Tibial nerve (tissue), 4 donors: ENCODE measurements at regions not wholly inside any gene's neighbourhood (a gene's known extent, or its start where the extent isn't known, plus 50 kb on each side); places are given as distances from the start of the nearest gene placed in this dataset. TPM values are rescaled to one million over a fixed set of nuclear protein-coding genes. Genes with fewer than 3 reads are reported as not detected.

Source experiments
- DNase-seq, 2 donors: peaks; one replicate each; pipeline ENCODE4 v3.0.0-alpha.2; 2019; ENCODE audit warnings: low spot score in 2 of 2
- H3K27ac ChIP-seq, 4 donors: fragments of 200-600 bp; sonication (generic) in 3 of 4; one replicate each; pipeline ENCODE4 v1.5.1; 2017 to 2019; ENCODE audit warnings: mild to moderate bottlenecking in 1 of 4
- H3K27me3 ChIP-seq, 2 donors: fragments of 200-600 bp; sonication (generic) in 1 of 2; one replicate each; pipeline versions ENCODE4 v1.5.1 to v1.6.0; 2017 to 2019
- H3K36me3 ChIP-seq, 3 donors: fragments of 200-600 bp; sonication (generic); one replicate each; pipeline ENCODE4 v1.5.1; 2018 to 2019
- H3K4me1 ChIP-seq, 4 donors: fragments of 200-600 bp; sonication (generic) in 3 of 4; one replicate each; pipeline ENCODE4 v1.5.1; 2017 to 2019
- H3K4me3 ChIP-seq, 4 donors: fragments of 200-600 bp; sonication (generic) in 3 of 4; one replicate each; pipeline ENCODE4 v1.5.1; 2017 to 2019; ENCODE audit warnings: mild to moderate bottlenecking in 1 of 4, moderate library complexity in 1 of 4
- H3K9me3 ChIP-seq, 4 donors: fragments of 200-600 bp; sonication (generic) in 3 of 4; one replicate each; pipeline ENCODE4 v1.5.1; 2017 to 2019
- EP300 ChIP-seq, 2 donors: sonication (generic); formaldehyde crosslinking; IDR thresholded peaks; one replicate each; pipeline ENCODE4 v1.6.1; 2017; ENCODE audit warnings: antibody characterized with exemption in 2 of 2, mild to moderate bottlenecking in 1 of 2
- POLR2A ChIP-seq, 2 donors: fragments of 450-650 bp; IDR thresholded peaks; one replicate each; pipeline ENCODE4 v1.6.1; 2017; ENCODE audit warnings: antibody characterized with exemption in 2 of 2, mild to moderate bottlenecking in 2 of 2, moderate library complexity in 2 of 2
- WGBS, 2 donors: methylation state at CpG; one replicate each; pipeline ENCODE4 v1.1.5; 2018; 5-methylcytosine and 5-hydroxymethylcytosine counted together
- small RNA-seq: library from RNA; depleted of rRNA; stranded (forward); fragments of <200 nt; gene quantifications from one replicate; pipeline ENCODE3, GENCODE V24; 2016
- TF ChIP-seq, protein P1 (sequence below), 5 experiments: fragments of 200-600 bp in 3 of 5; fragments of 450-650 bp in 2 of 5; sonication (generic) in 3 of 5; IDR thresholded peaks; one replicate each; pipeline ENCODE4 v1.5.1; 2016 to 2019; ENCODE audit warnings: antibody characterized with exemption in 5 of 5, mild to moderate bottlenecking in 3 of 5, moderate library complexity in 2 of 5

DNA sequence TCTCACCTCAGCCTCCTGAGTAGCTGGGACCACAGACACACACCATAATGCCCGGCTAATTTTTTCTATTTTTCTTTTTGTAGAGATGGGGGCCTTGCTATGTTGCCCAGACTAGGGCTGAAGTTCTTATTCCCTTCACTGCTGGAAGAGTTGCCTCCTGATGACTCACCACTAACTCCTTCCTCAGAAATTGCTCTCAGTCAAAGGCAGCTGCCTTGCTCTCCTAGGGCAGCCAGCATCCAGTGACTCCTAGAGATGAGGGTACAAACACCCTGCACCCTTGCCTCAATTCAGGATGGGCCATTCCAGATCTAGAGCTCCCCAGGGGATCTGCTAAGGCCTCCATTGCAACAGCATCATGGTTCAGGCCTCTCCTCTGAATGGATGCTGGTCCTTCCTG is 54.0 kb upstream of the RASSF8 start:
- no peaks in the 10 kb centered on the region for H3K4me1 ChIP-seq
- DNase-seq, result no peak
- no peak overlapping the region for H3K4me3 ChIP-seq
- 94 to 100% methylated on average over 1 of the region's 1 CpG for WGBS, 2 donors
- no peaks in the 10 kb centered on the region for H3K9me3 ChIP-seq
- no peak overlapping the region for H3K27ac ChIP-seq
- H3K36me3 ChIP-seq, result no peaks in the 10 kb centered on the region
- no peak for TF ChIP-seq POLR2A (IDR thresholded peaks at IDR 0.05)
- TF ChIP-seq EP300 (IDR thresholded peaks at IDR 0.05), result no peak
- TF ChIP-seq, protein P1, sequence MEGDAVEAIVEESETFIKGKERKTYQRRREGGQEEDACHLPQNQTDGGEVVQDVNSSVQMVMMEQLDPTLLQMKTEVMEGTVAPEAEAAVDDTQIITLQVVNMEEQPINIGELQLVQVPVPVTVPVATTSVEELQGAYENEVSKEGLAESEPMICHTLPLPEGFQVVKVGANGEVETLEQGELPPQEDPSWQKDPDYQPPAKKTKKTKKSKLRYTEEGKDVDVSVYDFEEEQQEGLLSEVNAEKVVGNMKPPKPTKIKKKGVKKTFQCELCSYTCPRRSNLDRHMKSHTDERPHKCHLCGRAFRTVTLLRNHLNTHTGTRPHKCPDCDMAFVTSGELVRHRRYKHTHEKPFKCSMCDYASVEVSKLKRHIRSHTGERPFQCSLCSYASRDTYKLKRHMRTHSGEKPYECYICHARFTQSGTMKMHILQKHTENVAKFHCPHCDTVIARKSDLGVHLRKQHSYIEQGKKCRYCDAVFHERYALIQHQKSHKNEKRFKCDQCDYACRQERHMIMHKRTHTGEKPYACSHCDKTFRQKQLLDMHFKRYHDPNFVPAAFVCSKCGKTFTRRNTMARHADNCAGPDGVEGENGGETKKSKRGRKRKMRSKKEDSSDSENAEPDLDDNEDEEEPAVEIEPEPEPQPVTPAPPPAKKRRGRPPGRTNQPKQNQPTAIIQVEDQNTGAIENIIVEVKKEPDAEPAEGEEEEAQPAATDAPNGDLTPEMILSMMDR (IDR thresholded peaks at IDR 0.05), result no peak
- H3K27me3 ChIP-seq, result no peaks in the 10 kb centered on the region

DNA sequence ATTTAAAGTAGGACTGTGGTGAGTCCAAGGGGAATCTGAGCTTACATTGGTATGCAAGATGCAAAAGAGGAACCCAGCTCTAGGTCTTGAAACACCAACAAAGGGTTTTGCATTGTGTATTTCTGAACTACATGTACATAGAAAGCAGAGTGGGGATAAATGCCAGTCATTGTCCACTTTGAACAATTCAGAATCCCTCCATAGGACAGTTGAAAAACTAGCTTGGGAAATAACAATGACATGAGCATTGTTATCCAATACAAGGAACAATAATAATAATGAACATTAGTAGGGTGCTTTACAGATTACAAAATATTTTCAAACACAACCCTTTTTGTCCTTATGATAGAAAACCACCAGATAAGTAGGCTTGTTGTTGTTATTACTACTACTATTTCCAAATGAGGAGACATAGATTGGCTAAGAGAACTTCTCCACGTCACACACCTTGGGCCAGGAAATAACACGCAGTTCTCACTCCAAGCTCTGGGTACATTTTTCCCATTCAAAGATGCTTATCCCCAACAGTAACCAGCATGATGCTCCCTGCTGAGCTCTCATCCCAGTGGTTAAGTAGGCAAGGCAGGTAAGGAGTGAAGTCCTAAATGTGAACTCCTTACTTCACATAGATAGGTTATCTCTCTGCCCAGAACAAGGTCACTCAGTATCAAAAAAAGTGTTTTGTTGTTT is 51.7 kb upstream of the RASSF8 start:
- H3K4me3 ChIP-seq, result no peak overlapping the region
- H3K9me3 ChIP-seq, result no peaks in the 10 kb centered on the region
- no peak for DNase-seq
- H3K36me3 ChIP-seq, result no peaks in the 10 kb centered on the region
- WGBS, 2 donors, result 83 to 89% methylated on average over 2 of the region's 2 CpGs
- no peak overlapping the region for H3K27ac ChIP-seq
- H3K4me1 ChIP-seq, result no peaks in the 10 kb centered on the region
- no peaks in the 10 kb centered on the region for H3K27me3 ChIP-seq
- TF ChIP-seq POLR2A (IDR thresholded peaks at IDR 0.05), result no peak
- TF ChIP-seq, protein P1 (IDR thresholded peaks at IDR 0.05), result no peak

Small RNA genes in the stretch of these regions (small RNA-seq; reads per million reads assigned to genes)
- not detected for gene RN7SKP262
